Astrocyte of the cerebellum (primary cell): ENCODE measurements at regions not wholly inside any gene's neighbourhood (a gene's known extent, or its start where the extent isn't known, plus 50 kb on each side); places are given as distances from the start of the nearest gene placed in this dataset.

Experiments used
- DNase-seq: peaks from one replicate; pipeline ENCODE4 v3.0.0-alpha.2; 2011; ENCODE audit warnings: low read depth
- H3K4me3 ChIP-seq: 2 replicates; pipeline ENCODE4 v1.5.1; 2011; ENCODE audit warnings: mild to moderate bottlenecking, low read depth, low read length, moderate library complexity
- in situ Hi-C: cut with HindIII; loops from 2 replicates; pipeline ENCODE4 v1.10.0; 2017; ENCODE audit warnings: low sequenced_read_pairs
- TF ChIP-seq, protein P1 (sequence below): IDR thresholded peaks from 2 replicates; pipeline ENCODE4 v1.5.1; 2012; ENCODE audit warnings: low read length, low read depth, moderate library complexity, mild to moderate bottlenecking; ENCODE audit errors: missing control alignments

DNA sequence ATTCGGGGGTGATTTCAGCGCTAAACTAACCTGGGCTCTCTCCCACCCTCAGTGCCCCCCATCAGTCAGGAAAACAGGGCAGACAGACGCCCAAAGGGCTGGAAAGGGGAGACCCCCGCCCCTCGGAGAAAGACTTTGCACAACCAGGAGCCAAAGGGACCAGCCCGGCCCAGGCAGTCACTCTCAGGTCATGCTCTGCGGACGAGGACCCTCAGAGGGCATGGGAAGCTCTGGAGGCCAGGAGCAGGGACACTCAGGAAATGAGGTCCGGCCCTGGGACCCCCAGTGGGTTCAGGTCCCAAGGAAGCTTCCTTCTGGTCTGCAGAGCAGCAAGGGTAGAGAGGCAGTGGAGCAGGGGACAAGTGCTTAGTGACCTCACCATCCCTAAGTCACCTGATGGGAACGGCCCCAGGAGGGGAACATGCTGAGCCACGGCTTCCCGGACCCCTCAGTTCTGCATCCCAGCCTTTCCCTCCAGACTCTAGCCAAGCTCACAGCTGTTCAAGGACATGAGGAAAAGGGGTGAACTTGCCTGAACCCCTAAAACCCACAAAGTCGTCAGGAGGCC is 88.0 kb upstream of the GPC1 start:
- DNase-seq, result no peak
- in situ Hi-C loops, result no loop called here
- H3K4me3 ChIP-seq, result no peak overlapping the region
- TF ChIP-seq, protein P1, sequence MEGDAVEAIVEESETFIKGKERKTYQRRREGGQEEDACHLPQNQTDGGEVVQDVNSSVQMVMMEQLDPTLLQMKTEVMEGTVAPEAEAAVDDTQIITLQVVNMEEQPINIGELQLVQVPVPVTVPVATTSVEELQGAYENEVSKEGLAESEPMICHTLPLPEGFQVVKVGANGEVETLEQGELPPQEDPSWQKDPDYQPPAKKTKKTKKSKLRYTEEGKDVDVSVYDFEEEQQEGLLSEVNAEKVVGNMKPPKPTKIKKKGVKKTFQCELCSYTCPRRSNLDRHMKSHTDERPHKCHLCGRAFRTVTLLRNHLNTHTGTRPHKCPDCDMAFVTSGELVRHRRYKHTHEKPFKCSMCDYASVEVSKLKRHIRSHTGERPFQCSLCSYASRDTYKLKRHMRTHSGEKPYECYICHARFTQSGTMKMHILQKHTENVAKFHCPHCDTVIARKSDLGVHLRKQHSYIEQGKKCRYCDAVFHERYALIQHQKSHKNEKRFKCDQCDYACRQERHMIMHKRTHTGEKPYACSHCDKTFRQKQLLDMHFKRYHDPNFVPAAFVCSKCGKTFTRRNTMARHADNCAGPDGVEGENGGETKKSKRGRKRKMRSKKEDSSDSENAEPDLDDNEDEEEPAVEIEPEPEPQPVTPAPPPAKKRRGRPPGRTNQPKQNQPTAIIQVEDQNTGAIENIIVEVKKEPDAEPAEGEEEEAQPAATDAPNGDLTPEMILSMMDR, result no peak

DNA sequence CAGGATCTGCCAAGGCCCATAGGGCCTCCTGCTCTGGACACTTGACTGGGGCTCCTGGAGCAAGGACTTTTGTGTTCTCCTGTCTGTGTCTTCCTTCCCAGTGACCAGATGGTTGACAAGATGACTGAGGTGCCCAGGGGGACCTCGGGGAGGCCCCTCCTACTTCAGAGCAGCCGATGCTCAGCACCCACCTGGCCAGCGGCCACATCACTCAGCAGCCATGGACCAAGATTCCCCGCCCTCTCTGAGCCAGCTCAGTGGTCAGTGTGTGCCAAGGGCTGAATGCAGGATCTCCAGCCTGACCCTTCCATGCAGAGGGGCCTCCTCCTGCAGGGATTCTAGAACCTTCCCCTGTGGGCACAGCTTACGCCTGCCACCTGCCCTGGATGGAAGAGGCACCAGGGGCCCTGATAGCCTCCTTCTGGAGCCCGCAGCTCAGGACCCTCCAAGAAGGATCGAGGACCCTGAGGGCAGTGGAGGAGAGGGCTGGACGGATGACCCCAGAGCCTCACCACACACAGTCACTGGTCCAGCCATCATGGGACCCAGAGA is 87.4 kb upstream of the GPC1 start:
- H3K4me3 ChIP-seq, result no peak overlapping the region
- TF ChIP-seq, protein P1, result no peak
- in situ Hi-C loops, result no loop called here
- no peak for DNase-seq

DNA sequence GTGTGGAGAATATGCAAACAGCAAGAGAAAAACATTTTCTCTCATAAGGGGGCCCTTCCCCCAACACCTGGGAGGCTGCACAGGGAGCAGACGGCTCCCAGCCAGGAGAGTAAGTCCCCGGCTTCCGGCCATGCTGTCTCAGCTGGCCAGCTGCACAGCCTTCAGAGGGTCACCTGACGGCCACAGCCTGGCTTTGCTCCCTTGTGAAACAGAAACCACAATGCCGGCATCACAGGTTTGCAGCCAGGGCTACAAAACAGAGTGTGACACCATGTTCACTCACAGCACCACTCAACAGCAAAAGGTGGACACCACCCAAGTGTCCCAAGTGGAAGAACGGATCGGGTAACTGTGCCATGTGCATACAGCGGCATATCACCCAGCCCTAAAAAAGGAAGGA is 86.9 kb upstream of the GPC1 start:
- TF ChIP-seq, protein P1, result no peak
- DNase-seq, result no peak
- in situ Hi-C loops, result no loop called here
- no peak overlapping the region for H3K4me3 ChIP-seq

DNA sequence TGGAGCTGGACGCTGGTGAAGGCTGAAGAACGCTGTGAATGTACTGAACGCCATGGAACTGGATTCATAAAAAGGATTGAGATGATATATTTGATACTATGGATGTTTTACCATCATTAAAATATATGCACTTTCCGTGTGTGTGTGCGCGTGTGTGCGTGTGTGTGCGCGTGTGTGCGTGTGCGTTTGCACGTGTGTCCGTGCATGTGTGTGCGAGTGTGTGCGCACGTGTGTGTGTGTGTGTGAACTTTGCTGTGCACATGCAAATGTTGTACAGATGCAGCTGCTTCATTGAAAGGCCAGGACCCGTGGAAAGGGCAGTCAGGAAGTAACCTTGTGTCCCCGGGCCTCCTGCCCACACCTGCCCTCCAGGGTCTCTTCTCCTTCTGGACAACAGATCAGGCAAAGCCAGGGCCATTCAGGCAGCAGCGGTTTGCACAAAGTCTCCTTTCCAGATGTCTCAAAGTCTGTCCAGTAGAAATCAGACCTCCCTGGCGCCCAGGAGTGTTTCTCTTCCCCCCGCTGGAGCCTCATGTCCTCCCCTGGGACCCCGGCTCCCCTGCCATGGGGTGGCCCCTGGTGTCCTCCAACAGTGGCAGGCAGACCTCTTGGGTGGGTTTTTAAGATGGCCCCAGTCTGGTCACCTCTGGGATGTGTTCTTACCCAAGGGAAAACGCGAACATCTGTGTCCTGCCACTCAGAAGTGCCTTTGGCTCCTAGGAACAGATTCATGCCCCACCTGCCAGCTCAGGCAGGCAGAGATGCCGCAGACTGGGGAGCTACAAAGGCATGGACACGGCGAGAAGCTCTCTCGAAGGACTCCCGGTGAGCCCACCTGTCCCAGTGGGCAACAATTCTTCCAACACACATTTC is 86.1 kb upstream of the GPC1 start:
- DNase-seq, result no peak
- H3K4me3 ChIP-seq, result no peak overlapping the region
- in situ Hi-C loops, result no loop called here
- TF ChIP-seq, protein P1, result no peak

DNA sequence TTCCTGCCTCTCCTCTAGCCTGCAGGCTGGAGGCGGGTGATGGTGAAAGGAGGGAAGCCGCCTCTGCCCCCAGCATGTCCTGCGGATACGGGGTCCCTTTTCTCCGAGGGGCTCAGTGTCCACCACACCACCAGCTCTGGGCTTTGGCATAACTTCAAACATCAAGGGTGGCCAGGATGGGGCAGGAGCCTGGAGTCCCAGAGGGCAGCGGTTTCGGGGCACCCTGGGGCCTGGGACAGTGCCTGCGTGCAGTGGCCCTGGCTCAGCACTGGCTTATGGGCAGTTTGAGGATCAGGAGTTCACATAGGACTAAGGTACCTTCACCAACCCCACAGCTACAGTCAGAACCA is 85.5 kb upstream of the GPC1 start:
- TF ChIP-seq, protein P1, result no peak
- in situ Hi-C loops, result no loop called here
- no peak for DNase-seq

DNA sequence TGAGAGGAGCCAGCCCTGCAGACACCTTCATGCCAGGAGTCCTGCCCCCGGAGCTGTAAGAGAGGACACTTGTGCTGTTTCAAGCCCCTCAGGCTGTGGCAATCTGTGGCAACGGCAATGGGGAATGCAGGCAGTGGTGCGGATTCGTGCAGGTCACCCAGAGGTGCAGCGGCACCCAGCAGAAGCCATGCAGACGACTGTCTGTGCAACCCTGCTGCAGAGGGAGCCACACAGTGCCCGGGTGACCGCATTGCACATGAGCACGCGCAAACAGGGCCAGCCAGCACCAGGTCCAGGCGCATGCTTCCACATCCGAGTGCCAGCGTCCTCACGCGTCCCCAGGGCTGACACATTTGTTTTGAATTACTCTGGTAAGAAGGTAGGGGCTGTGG is 84.8 kb upstream of the GPC1 start:
- H3K4me3 ChIP-seq, result no peak overlapping the region
- TF ChIP-seq, protein P1, result no peak
- no peak for DNase-seq
- in situ Hi-C loops, result no loop called here

More for the DNA sequence above, 85.5 kb upstream of the GPC1 start:
- no peak overlapping the region for H3K4me3 ChIP-seq
